Lung (tissue), 11 donors: ENCODE measurements at regions not wholly inside any gene's neighbourhood (a gene's known extent, or its start where the extent isn't known, plus 50 kb on each side); places are given as distances from the start of the nearest gene placed in this dataset.
"Not testable (repeated sequence)": the region's sequence is repeated elsewhere in the genome, so short reads cannot be mapped to it uniquely, and the experiment has no call there.

ENCODE experiments used
- ATAC-seq: fragments of 200-7000 bp; cut with Tn5 transposase; one replicate; pipeline ENCODE4 v1.9.1; 2020; ENCODE audit warnings: moderate number of reproducible peaks; ENCODE audit not compliant: insufficient read depth, low FRiP score
- DNase-seq, 3 donors: peaks; one replicate each; pipeline ENCODE4 v3.0.0-alpha.2; 2013 to 2017
- H3K27ac ChIP-seq, 2 donors: one replicate each; pipeline ENCODE4 v1.5.1; 2013; ENCODE audit warnings: mild to moderate bottlenecking in 2 of 2, moderate library complexity in 2 of 2, control low read depth in 1 of 2, inconsistent platforms in 1 of 2, low read depth in 1 of 2, low read length in 1 of 2
- H3K27me3 ChIP-seq, 3 donors: one replicate each; pipeline ENCODE4 v1.5.1; 2013; ENCODE audit warnings: low read length in 2 of 3; ENCODE audit not compliant: control insufficient read depth in 3 of 3, insufficient read depth in 3 of 3
- H3K36me3 ChIP-seq, 4 donors: one replicate each; pipeline ENCODE4 v1.5.1; 2013; ENCODE audit warnings: low read length in 4 of 4, mild to moderate bottlenecking in 1 of 4, moderate library complexity in 1 of 4; ENCODE audit not compliant: control insufficient read depth in 4 of 4, insufficient read depth in 4 of 4
- H3K4me1 ChIP-seq, 5 donors: one replicate each; pipeline ENCODE4 v1.5.1; 2013; ENCODE audit warnings: low read length in 5 of 5, mild to moderate bottlenecking in 2 of 5, moderate library complexity in 1 of 5; ENCODE audit not compliant: control insufficient read depth in 5 of 5, insufficient read depth in 5 of 5
- H3K4me3 ChIP-seq: one replicate; pipeline ENCODE4 v1.5.1; 2013; ENCODE audit warnings: mild to moderate bottlenecking, control low read depth, moderate library complexity
- H3K9ac ChIP-seq, 2 donors: one replicate each; pipeline ENCODE4 v1.5.1; 2013; ENCODE audit warnings: low read length in 2 of 2, control low read depth in 1 of 2; ENCODE audit not compliant: insufficient read depth in 1 of 2
- H3K9me3 ChIP-seq, 4 donors: one replicate each; pipeline ENCODE4 v1.5.1; 2013; ENCODE audit warnings: low read length in 3 of 4, mild to moderate bottlenecking in 1 of 4, moderate library complexity in 1 of 4; ENCODE audit not compliant: control insufficient read depth in 4 of 4, insufficient read depth in 3 of 4
- WGBS, 2 donors: extraction: QIAGEN DNeasy Blood & Tissue Kit; methylation state at CpG; one replicate each; pipeline ENCODE4 v1.1.7; 2013; 5-methylcytosine and 5-hydroxymethylcytosine counted together
- TF ChIP-seq, protein P1 (sequence below): IDR thresholded peaks from 2 replicates; pipeline ENCODE4 v1.5.1; 2012; ENCODE audit warnings: mild to moderate bottlenecking; ENCODE audit errors: control extremely low read depth, extremely low read depth
- donor health status: control.
- donor health status: control.
- donor health status: Bipolar disorder and iron deficiency.
- donor health status: healthy.
- donor health status: DM: yes; HTN: yes; CAD: no.

DNA sequence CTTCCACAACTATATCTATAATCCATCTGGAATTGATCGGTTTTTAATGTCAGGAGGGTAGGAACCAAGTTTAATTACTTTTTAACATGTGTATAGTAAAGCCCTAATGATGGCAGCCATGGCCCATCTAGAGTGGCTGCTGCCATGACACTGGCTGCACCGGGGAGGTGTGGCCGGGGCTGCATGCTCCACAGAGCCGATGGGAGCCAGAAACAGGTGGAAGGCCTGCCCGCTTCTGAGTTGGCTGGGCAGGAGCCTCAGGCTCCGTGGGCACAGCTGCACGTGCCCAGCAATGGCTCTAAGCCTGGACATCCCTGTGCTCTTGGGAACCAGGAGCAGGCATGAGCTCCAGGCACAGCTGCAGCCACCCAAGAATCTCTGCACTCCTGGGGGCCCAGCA, 73.0 kb downstream of the GBP6 start:
- H3K27me3 ChIP-seq, result no peaks in the 10 kb centered on the region
- H3K4me3 ChIP-seq, result no peak overlapping the region
- peaks cover 0 to 16% (median 2%) of the 10 kb centered on the region in 4 donors for H3K9me3 ChIP-seq
- H3K27ac ChIP-seq, result no peak overlapping the region
- WGBS, 2 donors, result 93 to 97% methylated on average over 7 of the region's 7 CpGs
- no peak for DNase-seq
- no peaks in the 10 kb centered on the region for H3K4me1 ChIP-seq
- H3K9ac ChIP-seq, result no peak overlapping the region
- H3K36me3 ChIP-seq, result no peaks in the 10 kb centered on the region
- ATAC-seq, result no peak
- TF ChIP-seq, protein P1, sequence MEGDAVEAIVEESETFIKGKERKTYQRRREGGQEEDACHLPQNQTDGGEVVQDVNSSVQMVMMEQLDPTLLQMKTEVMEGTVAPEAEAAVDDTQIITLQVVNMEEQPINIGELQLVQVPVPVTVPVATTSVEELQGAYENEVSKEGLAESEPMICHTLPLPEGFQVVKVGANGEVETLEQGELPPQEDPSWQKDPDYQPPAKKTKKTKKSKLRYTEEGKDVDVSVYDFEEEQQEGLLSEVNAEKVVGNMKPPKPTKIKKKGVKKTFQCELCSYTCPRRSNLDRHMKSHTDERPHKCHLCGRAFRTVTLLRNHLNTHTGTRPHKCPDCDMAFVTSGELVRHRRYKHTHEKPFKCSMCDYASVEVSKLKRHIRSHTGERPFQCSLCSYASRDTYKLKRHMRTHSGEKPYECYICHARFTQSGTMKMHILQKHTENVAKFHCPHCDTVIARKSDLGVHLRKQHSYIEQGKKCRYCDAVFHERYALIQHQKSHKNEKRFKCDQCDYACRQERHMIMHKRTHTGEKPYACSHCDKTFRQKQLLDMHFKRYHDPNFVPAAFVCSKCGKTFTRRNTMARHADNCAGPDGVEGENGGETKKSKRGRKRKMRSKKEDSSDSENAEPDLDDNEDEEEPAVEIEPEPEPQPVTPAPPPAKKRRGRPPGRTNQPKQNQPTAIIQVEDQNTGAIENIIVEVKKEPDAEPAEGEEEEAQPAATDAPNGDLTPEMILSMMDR, result no peak

DNA sequence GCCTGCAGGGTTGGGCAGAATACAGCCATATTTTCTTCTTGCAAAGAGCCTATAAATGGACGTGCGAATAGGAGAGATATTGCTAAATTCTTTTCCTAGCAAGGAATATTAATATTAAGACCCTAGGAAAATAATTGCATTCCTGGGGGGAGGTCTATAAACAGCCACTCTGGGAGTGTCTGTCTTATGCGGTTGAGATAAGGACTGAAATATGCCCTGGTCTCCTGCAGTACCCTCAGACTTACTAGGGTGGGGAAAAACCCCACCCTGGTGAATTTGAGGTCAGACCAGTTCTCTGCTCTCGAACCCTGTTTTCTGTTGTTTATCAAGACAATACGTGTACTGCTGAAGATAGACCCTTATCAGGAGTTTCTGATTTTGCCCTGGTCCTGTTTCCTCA, 74.4 kb downstream of the GBP6 start:
- H3K27me3 ChIP-seq, H3K9ac ChIP-seq, H3K4me1 ChIP-seq, H3K4me3 ChIP-seq, DNase-seq, ATAC-seq, H3K36me3 ChIP-seq, H3K27ac ChIP-seq: not testable (repeated sequence)
- WGBS, 2 donors, result 94 to 98% methylated on average over 5 of the region's 5 CpGs
- H3K9me3 ChIP-seq, result peaks cover 0 to 16% (median 2%) of the 10 kb centered on the region in 4 donors

DNA sequence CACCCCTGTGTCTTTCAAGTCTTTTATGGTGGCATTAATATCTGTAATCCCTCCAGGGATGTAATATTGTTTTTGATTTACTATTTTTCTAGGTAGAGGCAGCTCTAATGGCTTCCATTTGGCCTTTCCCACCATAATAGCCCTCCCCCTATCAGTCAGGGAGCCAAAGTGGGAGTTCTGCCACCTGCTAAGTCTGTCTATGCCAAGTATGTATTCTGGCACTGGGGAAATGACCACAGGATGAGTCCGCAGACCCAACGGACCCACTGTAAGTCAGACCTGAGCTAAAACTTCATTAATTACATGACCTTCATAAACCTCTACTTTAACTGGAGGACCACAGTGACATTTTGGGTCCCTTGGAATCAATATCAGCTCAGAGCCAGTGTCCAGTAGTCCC, 77.1 kb downstream of the GBP6 start:
- peaks cover 0 to 16% (median 3%) of the 10 kb centered on the region in 4 donors for H3K9me3 ChIP-seq
- ATAC-seq (no peak), DNase-seq (no peak)
- TF ChIP-seq, protein P1, result no peak
- WGBS, 2 donors, result 95 to 97% methylated on average over 2 of the region's 2 CpGs
- no peaks in the 10 kb centered on the region for H3K27me3 ChIP-seq
- no peak overlapping the region for H3K9ac ChIP-seq
- no peaks in the 10 kb centered on the region for H3K4me1 ChIP-seq
- no peak overlapping the region for H3K27ac ChIP-seq
- H3K4me3 ChIP-seq, result no peak overlapping the region
- no peaks in the 10 kb centered on the region for H3K36me3 ChIP-seq

DNA sequence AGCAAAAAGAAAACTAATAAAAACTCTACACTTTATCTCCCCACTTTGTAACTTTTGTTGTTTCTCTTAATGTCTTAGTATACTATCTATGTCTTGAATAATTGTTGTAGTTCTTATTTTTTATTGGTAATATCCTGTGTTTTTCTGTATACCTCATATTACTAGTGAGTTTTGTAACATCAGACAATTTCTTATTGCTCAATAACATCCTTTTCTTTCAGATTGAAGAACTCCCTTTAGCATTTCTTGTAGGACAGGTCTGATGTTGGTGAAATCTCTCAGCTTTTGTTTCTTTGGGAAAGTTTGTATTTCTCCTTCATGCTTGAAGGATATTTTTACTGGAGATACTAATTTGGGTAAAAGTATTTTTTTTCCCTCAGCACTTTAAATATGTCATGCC, 79.8 kb upstream of the LRRC8B start:
- no peaks in the 10 kb centered on the region for H3K36me3 ChIP-seq
- DNase-seq (no peak), ATAC-seq (no peak)
- H3K9ac ChIP-seq, result no peak overlapping the region
- TF ChIP-seq, protein P1, result no peak
- H3K9me3 ChIP-seq, result peaks cover 0 to 4% (median 2%) of the 10 kb centered on the region in 4 donors
- no peak overlapping the region for H3K4me3 ChIP-seq
- no peak overlapping the region for H3K27ac ChIP-seq
- H3K4me1 ChIP-seq, result no peaks in the 10 kb centered on the region
- peaks cover 0 to 3% (median 0%) of the 10 kb centered on the region in 3 donors for H3K27me3 ChIP-seq
